ENCODE measurements at regions not wholly inside any gene's neighbourhood (a gene's known extent, or its start where the extent isn't known, plus 50 kb on each side); places are given as distances from the start of the nearest gene placed in this dataset.
"Not testable (repeated sequence)": the region's sequence is repeated elsewhere in the genome, so short reads cannot be mapped to it uniquely, and the experiment has no call there.

DNA sequence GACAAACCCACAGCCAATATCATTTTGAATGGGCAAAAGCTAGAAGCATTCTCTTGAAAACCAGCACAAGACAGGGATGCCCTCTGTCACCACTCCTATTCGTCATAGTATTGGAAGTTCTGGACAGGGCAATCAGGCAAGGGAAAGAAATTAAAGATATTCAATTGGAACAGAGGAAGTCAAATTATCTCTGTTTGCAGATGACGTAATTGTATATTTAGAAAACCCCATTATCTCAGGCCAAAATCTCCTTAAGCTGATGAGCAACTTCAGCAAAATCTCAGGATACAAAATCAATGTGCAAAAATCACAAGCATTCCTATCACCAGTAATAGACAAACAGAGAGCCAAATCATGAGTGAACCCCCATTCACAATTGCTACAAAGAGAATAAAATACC is 99.1 kb upstream of the SMLR1 start:
- H3K9me1 ChIP-seq (ENCODE audit: control insufficient read depth, insufficient read depth, low read length); H3K9me3 ChIP-seq (replicated peaks; ENCODE audit: control insufficient read depth, insufficient read depth, low read depth, low read length); H3K27ac ChIP-seq (ENCODE audit: extremely low read depth, low read depth, low read length); in situ Hi-C loops (cut with MboI); CTCF ChIA-PET (ENCODE audit: low intra/inter-chr PET ratio); POLR2A ChIA-PET; H3K9ac ChIP-seq (ENCODE audit: insufficient read depth in 1 of 2, low read depth in 2 of 2, low read length in 2 of 2); BruUV-seq (replicated peaks); FAIRE-seq; DNase-seq (ENCODE audit: extremely low read depth in 1 of 4, low spot score in 3 of 4); ATAC-seq; H3K4me2 ChIP-seq (ENCODE audit: insufficient read depth, low read length); H3K4me1 ChIP-seq (replicated peaks in 1 of 2; ENCODE audit: control insufficient read depth in 2 of 2, insufficient read depth in 2 of 2, low read length in 2 of 2); H3K27me3 ChIP-seq (ENCODE audit: control insufficient read depth in 2 of 2, insufficient read depth in 2 of 2, low read length in 2 of 2); H3K36me3 ChIP-seq (ENCODE audit: control insufficient read depth, insufficient read depth, low read length); H4K20me1 ChIP-seq (replicated peaks; ENCODE audit: control insufficient read depth, insufficient read depth, low read length); H3K79me2 ChIP-seq (ENCODE audit: control insufficient read depth, insufficient read depth, low read length); intact Hi-C loops (cut with micrococcal nuclease); H3K4me3 ChIP-seq; H2AFZ ChIP-seq (ENCODE audit: low read depth, low read length): not testable (repeated sequence)
- 0% methylated on average over 2 of the region's 2 CpGs for WGBS (ENCODE audit: insufficient coverage, low coverage, missing lambda C conversion rate)

DNA sequence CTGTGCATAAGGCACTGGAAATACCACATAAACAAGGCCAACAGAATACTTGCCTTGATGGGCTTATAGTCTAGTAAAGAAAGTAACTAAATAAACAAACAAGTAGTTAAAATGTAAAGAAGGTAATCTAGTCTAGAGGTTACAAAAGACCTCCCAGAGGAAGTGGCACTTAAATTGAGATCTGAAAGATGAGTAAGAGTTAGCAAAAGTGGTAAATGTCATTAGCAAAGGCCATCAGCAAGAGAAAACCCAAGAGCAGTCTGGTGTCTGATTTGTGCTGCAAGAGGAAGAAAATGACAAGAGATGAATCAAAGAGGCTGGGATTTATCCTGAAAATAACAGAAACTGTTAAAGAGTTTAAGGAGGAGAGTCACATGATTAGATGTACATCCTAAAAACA is 96.6 kb upstream of the SMLR1 start:
- Histone ChIP-seq H4K20me1 (replicated peaks; ENCODE audit: control insufficient read depth, insufficient read depth, low read length) (no peaks in the 10 kb centered on the region), H3K27ac (ENCODE audit: extremely low read depth, low read depth, low read length) (no peak overlapping the region), H3K9ac (ENCODE audit: insufficient read depth in 1 of 2, low read depth in 2 of 2, low read length in 2 of 2) (no peak overlapping the region), H3K9me1 (ENCODE audit: control insufficient read depth, insufficient read depth, low read length) (no peaks in the 10 kb centered on the region), H3K79me2 (ENCODE audit: control insufficient read depth, insufficient read depth, low read length) (no peaks in the 10 kb centered on the region), H3K36me3 (ENCODE audit: control insufficient read depth, insufficient read depth, low read length) (no peaks in the 10 kb centered on the region), H3K4me1 (replicated peaks in 1 of 2; ENCODE audit: control insufficient read depth in 2 of 2, insufficient read depth in 2 of 2, low read length in 2 of 2) (no peaks in the 10 kb centered on the region), H2AFZ (ENCODE audit: low read depth, low read length) (no peak overlapping the region), H3K9me3 (replicated peaks; ENCODE audit: control insufficient read depth, insufficient read depth, low read depth, low read length) (no peaks in the 10 kb centered on the region), H3K4me3 (no peak overlapping the region), H3K4me2 (ENCODE audit: insufficient read depth, low read length) (no peak overlapping the region), H3K27me3 (ENCODE audit: control insufficient read depth in 2 of 2, insufficient read depth in 2 of 2, low read length in 2 of 2) (no peaks in the 10 kb centered on the region)
- TF ChIP-seq RAD21 (CRISPR knock-in tag; conservative IDR thresholded peaks at IDR 0.05 in 1 of 2, IDR thresholded peaks at IDR 0.05 in 1 of 2): no peak
- TF ChIP-seq, protein P1, sequence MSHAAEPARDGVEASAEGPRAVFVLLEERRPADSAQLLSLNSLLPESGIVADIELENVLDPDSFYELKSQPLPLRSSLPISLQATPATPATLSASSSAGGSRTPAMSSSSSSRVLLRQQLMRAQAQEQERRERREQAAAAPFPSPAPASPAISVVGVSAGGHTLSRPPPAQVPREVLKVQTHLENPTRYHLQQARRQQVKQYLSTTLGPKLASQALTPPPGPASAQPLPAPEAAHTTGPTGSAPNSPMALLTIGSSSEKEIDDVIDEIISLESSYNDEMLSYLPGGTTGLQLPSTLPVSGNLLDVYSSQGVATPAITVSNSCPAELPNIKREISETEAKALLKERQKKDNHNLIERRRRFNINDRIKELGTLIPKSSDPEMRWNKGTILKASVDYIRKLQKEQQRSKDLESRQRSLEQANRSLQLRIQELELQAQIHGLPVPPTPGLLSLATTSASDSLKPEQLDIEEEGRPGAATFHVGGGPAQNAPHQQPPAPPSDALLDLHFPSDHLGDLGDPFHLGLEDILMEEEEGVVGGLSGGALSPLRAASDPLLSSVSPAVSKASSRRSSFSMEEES (CRISPR knock-in tag; IDR thresholded peaks at IDR 0.05): peak; percentile 31; the same call in 1 of the 2 replicates
- FAIRE-seq (no peak), DNase-seq (ENCODE audit: extremely low read depth in 1 of 4, low spot score in 3 of 4) (no peak), ATAC-seq (no peak)
- no TSS peak for BruUV-seq (replicated peaks)
- POLR2A ChIA-PET: no interaction called here
- intact Hi-C loops (cut with micrococcal nuclease): no loop called here
- CTCF ChIA-PET (ENCODE audit: low intra/inter-chr PET ratio): no interaction called here
- in situ Hi-C loops (cut with MboI): no loop called here
